Small intestine (tissue), 7 donors: ENCODE measurements at regions not wholly inside any gene's neighbourhood (a gene's known extent, or its start where the extent isn't known, plus 50 kb on each side); places are given as distances from the start of the nearest gene placed in this dataset.

Source experiments
- DNase-seq, 2 donors: peaks; one replicate each; pipeline versions ENCODE4 v3.0.0 to v3.0.0-alpha.2; 2013
- FAIRE-seq: peaks from 2 replicates; lab custom pipeline; 2012; peaks lifted over from hg19 to GRCh38; lab: Jason Lieb, UNC
- H3K27ac ChIP-seq, 3 donors: one replicate each; pipeline ENCODE4 v1.5.1; 2013; ENCODE audit warnings: low read length in 2 of 3, mild to moderate bottlenecking in 2 of 3, control low read depth in 1 of 3, inconsistent platforms in 1 of 3, low read depth in 1 of 3, moderate library complexity in 1 of 3
- H3K27me3 ChIP-seq, 3 donors: one replicate each; pipeline ENCODE4 v1.6.1; 2013; ENCODE audit warnings: low read length in 3 of 3, inconsistent platforms in 1 of 3; ENCODE audit not compliant: control insufficient read depth in 3 of 3, insufficient read depth in 3 of 3
- H3K36me3 ChIP-seq, 3 donors: one replicate each; pipeline ENCODE4 v1.6.1; 2013; ENCODE audit warnings: low read length in 3 of 3, inconsistent platforms in 1 of 3, low read depth in 1 of 3, mild to moderate bottlenecking in 1 of 3, moderate library complexity in 1 of 3; ENCODE audit not compliant: control insufficient read depth in 3 of 3, insufficient read depth in 2 of 3
- H3K4me1 ChIP-seq, 3 donors: one replicate each; pipeline ENCODE4 v1.6.1; 2013; ENCODE audit warnings: low read length in 2 of 3, inconsistent platforms in 1 of 3, low read depth in 1 of 3, mild to moderate bottlenecking in 1 of 3, moderate library complexity in 1 of 3; ENCODE audit not compliant: control insufficient read depth in 3 of 3, insufficient read depth in 2 of 3
- H3K4me3 ChIP-seq, 3 donors: one replicate each; pipeline ENCODE4 v1.5.1; 2013; ENCODE audit warnings: low read length in 3 of 3, control low read depth in 1 of 3, inconsistent platforms in 1 of 3, low read depth in 1 of 3, mild to moderate bottlenecking in 1 of 3, moderate library complexity in 1 of 3
- H3K9me3 ChIP-seq, 2 donors: one replicate each; pipeline ENCODE4 v1.6.1; 2013; ENCODE audit warnings: low read depth in 1 of 2, low read length in 1 of 2; ENCODE audit not compliant: control insufficient read depth in 2 of 2, insufficient read depth in 1 of 2
- WGBS, 3 donors: extraction: QIAGEN DNeasy Blood & Tissue Kit; methylation state at CpG; one replicate each; pipeline ENCODE4 v1.1.7; 2013; 5-methylcytosine and 5-hydroxymethylcytosine counted together
- donor health status: healthy with polysubstance abuse.
- donor health status: control.
- donor health status: control.
- donor health status: Bipolar disorder and iron deficiency.
- donor health status: healthy.

GRCh38 chr1:82491301-82492048 lies 690.7 kb downstream of the ADGRL2 start:
- WGBS, 3 donors, result 55 to 66% (median 64%) methylated on average over 2 of the region's 2 CpGs
- FAIRE-seq, result no peak
- no peak overlapping the region for H3K4me3 ChIP-seq
- peaks cover 0 to 12% of the 10 kb centered on the region in 2 donors for H3K9me3 ChIP-seq
- no peaks in the 10 kb centered on the region for H3K36me3 ChIP-seq
- DNase-seq, result no peak
- H3K27me3 ChIP-seq, result no peaks in the 10 kb centered on the region
- H3K27ac ChIP-seq, result no peak overlapping the region
- H3K4me1 ChIP-seq, result no peaks in the 10 kb centered on the region

- FAIRE-seq (no peak), DNase-seq (no peak)
Observed at GRCh38 chr1:82487778-82488177, 687.0 kb downstream of the ADGRL2 start.

GRCh38 chr1:82486969-82487368 lies 686.2 kb downstream of the ADGRL2 start:
- no peak for FAIRE-seq
- no peaks in the 10 kb centered on the region for H3K4me1 ChIP-seq
- no peak overlapping the region for H3K4me3 ChIP-seq
- H3K27ac ChIP-seq, result no peak overlapping the region
- no peaks in the 10 kb centered on the region for H3K9me3 ChIP-seq
- DNase-seq, result no peak
- no peaks in the 10 kb centered on the region for H3K27me3 ChIP-seq
- no peaks in the 10 kb centered on the region for H3K36me3 ChIP-seq

More at GRCh38 chr1:82487778-82488177, 687.0 kb downstream of the ADGRL2 start:
- H3K27me3 ChIP-seq, result no peaks in the 10 kb centered on the region
- H3K27ac ChIP-seq, result no peak overlapping the region
- no peak overlapping the region for H3K4me3 ChIP-seq
- H3K36me3 ChIP-seq, result no peaks in the 10 kb centered on the region
- 76 to 85% (median 83%) methylated on average over 3 of the region's 3 CpGs for WGBS, 3 donors
- no peaks in the 10 kb centered on the region for H3K9me3 ChIP-seq
- no peaks in the 10 kb centered on the region for H3K4me1 ChIP-seq

- DNase-seq (no peak), FAIRE-seq (no peak)
- Histone ChIP-seq H3K4me1 (no peaks in the 10 kb centered on the region), H3K9me3 (no peaks in the 10 kb centered on the region), H3K4me3 (no peak overlapping the region), H3K27ac (no peak overlapping the region), H3K36me3 (no peaks in the 10 kb centered on the region), H3K27me3 (no peaks in the 10 kb centered on the region)
- WGBS, 3 donors, result 82 to 91% (median 89%) methylated on average over 5 of the region's 5 CpGs
Observed at GRCh38 chr1:82486468-82486867, 685.7 kb downstream of the ADGRL2 start.

- H3K27ac ChIP-seq, result no peak overlapping the region
- no peaks in the 10 kb centered on the region for H3K4me1 ChIP-seq
- H3K36me3 ChIP-seq, result no peaks in the 10 kb centered on the region
- DNase-seq, result no peak
- FAIRE-seq, result no peak
- H3K27me3 ChIP-seq, result no peaks in the 10 kb centered on the region
- 69 to 75% (median 70%) methylated on average over 4 of the region's 4 CpGs for WGBS, 3 donors
- H3K4me3 ChIP-seq, result no peak overlapping the region
- no peaks in the 10 kb centered on the region for H3K9me3 ChIP-seq
Observed at GRCh38 chr1:82485591-82486369, 685.0 kb downstream of the ADGRL2 start.

- WGBS, 3 donors, result 84 to 92% (median 87%) methylated on average over 5 of the region's 5 CpGs
Observed at GRCh38 chr1:82483146-82483545, 682.4 kb downstream of the ADGRL2 start.

GRCh38 chr1:82478916-82479315 lies 678.2 kb downstream of the ADGRL2 start:
- no peaks in the 10 kb centered on the region for H3K9me3 ChIP-seq
- DNase-seq (no peak), FAIRE-seq (no peak)
- H3K27ac ChIP-seq, result no peak overlapping the region
- no peaks in the 10 kb centered on the region for H3K4me1 ChIP-seq
- H3K27me3 ChIP-seq, result no peaks in the 10 kb centered on the region
- WGBS, 3 donors, result 86 to 90% (median 87%) methylated on average over 3 of the region's 3 CpGs
- no peaks in the 10 kb centered on the region for H3K36me3 ChIP-seq
- no peak overlapping the region for H3K4me3 ChIP-seq

More at GRCh38 chr1:82483146-82483545, 682.4 kb downstream of the ADGRL2 start:
- H3K9me3 ChIP-seq, result no peaks in the 10 kb centered on the region
- no peaks in the 10 kb centered on the region for H3K4me1 ChIP-seq
- DNase-seq (no peak), FAIRE-seq (no peak)
- H3K4me3 ChIP-seq, result no peak overlapping the region
- no peaks in the 10 kb centered on the region for H3K27me3 ChIP-seq
- H3K36me3 ChIP-seq, result no peaks in the 10 kb centered on the region
- H3K27ac ChIP-seq, result no peak overlapping the region

- Histone ChIP-seq H3K9me3 (no peaks in the 10 kb centered on the region), H3K4me1 (no peaks in the 10 kb centered on the region), H3K27ac (no peak overlapping the region), H3K27me3 (no peaks in the 10 kb centered on the region), H3K4me3 (no peak overlapping the region), H3K36me3 (no peaks in the 10 kb centered on the region)
- DNase-seq (no peak), FAIRE-seq (no peak)
- 94 to 95% (median 95%) methylated on average over 2 of the region's 2 CpGs for WGBS, 3 donors
Observed at GRCh38 chr1:82472489-82473131, 671.9 kb downstream of the ADGRL2 start.
